DMS153 treated with DMSO at 0.1 percent for 48 hours (cell line): ENCODE measurements at regions not wholly inside any gene's neighbourhood (a gene's known extent, or its start where the extent isn't known, plus 50 kb on each side); places are given as distances from the start of the nearest gene placed in this dataset.

Experiments
- DNase-seq: peaks from one replicate; lab custom pipeline; 2025; ENCODE audit not compliant: unreplicated experiment; lab: John Stamatoyannopoulos, UW

DNA sequence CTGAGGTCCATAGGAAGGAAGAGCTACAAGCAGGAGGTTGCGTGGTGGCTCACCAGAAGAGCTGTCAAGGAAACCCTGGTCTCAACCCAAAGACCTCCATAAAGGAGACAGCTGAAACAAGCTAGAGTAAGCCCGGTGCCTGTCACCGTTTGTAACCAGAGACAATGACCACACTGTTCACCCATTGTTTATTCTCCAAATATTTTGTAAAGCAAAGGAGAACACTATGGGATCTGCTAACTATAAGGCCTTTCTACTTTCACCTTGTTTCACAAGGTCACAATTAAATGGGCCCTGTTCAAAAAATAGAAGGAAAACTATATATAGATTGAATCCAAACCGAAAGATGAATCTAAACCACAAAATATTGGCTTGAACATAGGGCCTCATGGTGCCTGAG, 128.9 kb upstream of the TPRG1 start:
- no peak for DNase-seq

DNA sequence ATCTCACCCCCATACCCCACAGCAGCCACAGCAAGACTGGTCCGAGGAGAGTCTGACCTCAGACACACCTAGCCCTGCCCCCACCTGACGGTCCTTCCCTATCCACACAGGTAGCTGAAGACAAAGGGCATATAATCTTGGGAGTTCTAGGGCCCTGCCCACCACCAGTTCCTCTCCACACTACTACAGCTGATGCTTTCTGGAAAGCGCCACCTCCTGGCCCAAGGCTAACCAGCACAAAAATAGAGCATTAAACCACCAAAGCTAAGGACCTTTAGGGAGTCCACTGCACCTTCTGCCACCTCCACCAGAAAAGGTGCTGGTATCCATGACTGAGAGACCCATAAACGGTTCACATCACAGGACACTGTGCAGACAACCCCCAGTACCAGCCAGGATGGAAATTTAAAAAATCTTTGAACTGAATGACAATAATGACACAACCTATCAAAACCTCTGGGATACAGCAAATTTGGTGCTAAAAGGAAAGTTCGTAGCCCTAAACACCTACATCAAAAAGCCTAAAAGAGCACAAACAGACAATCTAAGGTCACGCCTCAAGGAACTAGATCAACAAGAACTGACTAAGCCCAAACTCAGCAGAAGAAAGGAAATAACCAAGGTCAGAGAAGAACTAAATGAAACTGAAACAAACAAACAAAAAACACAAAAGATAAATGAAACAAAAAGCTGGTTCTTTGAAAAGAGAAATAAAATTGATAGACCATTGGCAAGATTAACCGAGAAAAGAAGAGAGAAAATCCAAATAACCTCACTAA, 122.1 kb upstream of the TPRG1 start:
- DNase-seq: no peak

GRCh38 chr3:189053322-189053721, 118.4 kb upstream of the TPRG1 start:
- no peak for DNase-seq

DNA sequence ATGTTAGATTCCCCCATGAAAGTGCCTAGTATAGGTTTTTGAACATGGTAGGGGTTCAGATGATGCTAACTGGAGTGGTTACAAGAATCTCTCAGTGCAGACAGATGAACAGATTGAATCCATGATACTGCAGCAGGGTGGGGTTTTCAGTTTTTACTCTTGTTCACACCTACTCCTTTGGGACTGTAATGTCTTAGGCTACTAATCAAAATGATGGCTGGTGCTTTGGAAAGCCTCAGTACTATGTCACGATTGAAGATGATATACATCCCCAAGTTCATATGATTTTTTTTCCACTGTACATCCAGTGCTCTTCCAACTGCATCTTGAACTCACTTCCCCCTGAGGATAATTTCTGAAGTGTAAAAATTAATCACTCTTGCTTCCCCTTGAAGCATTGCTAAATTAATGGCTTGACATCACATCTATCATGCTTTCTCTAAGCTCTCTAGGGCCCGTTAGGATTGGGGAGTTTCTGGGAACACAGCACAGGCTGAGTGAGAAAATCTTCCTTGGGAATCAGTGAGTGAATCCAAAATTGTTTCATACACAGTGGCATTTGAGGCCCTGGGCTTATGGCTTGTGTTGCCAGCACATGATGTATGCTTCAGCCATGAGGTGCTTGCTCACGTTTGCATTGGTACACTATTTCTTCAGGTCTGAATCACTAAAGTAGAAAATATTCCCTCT, 115.0 kb upstream of the TPRG1 start:
- DNase-seq: no peak

DNA sequence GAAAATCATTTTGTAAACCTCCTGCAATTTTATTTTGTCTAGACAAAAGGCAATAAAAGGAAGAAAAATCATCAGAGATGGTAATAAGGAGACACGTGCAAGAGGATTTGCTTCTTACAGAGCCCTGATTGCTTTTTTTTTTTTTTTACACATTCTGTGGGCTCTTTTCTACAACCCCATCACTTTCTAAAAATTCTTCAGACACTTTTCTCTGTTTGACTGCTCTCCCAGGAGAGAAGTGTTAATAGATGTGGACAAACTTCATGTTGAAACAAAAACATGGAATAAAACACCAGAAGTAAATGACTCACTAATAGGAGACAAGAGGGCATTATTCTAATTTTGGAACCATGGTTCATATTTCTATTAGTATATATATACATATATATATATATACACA, 114.4 kb upstream of the TPRG1 start:
- no peak for DNase-seq

DNA sequence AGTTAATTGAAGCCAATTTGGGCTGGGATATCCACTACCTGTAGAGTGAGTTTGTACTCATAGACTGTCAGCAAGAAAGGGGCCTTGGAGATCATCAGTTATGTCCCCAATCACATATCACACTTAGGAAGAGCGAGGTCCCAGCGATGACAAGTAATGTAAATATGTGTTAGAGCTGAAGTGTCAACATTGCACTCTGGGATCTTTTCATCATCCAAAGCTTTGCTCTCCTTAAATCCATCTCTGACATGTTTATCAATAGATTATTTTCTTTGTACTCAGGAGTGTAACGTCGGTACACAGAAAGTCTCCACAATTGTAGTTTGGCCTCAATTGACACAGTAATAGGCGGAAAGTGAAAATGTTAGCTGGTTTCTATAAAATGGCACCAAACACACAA, 113.7 kb upstream of the TPRG1 start:
- DNase-seq: no peak

- no peak for DNase-seq
Measured at GRCh38 chr3:189070965-189071364, 100.8 kb upstream of the TPRG1 start.

GRCh38 chr3:189071446-189071845, 100.3 kb upstream of the TPRG1 start:
- DNase-seq: no peak

GRCh38 chr3:189076449-189076848, 95.3 kb upstream of the TPRG1 start:
- no peak for DNase-seq

DNA sequence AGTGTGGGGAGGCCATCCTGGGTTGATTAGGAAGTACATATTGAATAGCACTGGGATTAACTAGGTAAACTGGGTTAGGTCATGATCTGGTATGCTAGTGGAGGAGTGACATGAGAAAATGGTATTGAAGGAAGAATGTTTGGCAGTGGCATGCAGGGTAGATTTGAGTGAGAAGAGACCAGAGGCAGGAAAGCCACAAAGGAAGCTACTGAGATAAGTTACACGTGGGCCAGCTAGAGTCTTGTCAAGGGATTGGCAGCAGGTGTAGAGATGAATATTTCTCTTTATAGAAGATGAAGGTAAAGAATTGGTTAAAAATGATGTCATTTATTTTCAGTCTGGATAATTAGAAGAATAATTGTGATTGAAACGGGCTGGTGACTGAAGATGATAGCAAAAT, 91.0 kb upstream of the TPRG1 start:
- no peak for DNase-seq

DNA sequence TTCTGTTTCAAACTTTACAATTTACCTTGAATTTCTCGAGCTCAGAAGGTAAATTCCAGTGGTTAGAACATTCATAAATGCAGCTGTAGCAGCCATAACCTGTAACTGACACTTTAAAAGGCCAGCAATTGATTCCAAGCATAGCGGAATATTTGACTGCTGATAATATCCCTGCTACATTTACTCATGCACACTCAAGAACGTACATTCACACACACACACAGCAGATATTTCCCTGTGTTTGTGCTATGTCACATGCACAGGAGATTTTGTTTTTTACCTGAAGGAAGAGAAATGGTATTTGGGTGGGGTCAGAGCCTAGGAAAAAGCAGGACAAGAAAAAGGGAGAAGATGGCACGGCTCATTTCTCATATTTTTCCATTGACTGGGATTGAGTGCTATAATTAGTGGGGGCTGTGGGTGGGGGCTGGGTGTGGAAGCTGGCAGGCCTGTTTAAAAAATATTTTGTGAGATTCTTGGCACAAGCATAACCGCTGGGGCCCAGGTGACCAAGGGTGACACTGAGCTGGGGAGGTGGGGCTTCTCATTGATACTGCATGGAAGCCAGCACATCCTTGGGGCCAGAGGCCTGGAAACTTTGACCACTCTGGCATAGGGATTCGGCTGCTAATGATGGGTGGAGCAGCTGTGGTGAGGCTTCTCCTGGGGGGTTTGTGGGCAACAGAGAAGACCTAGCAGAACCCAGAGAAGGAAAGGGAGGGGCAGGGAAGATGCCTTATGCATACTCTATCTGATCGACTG, 88.9 kb upstream of the TPRG1 start:
- no peak for DNase-seq

- DNase-seq: no peak
Measured at GRCh38 chr3:189084620-189085019, 87.2 kb upstream of the TPRG1 start.

DNA sequence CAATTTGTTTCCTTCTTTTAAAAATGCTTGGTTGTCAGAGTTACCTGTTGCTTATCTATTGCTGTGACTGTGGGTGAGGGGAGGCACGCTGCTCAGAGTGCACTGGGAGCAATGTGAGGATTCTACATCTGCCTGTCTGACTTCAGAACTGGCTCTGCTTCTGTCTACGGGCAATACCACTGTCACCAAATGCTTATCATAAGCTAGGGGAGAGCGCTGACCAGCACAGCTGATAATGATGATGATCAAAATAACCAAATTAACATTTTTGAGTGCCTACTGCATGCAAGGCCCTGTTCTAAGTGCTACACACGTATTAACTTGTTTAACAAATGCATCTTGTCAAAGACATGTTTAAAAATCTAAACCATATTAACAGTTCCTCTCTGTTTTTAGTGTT, 79.2 kb upstream of the TPRG1 start:
- no peak for DNase-seq

GRCh38 chr3:189094539-189094938, 77.2 kb upstream of the TPRG1 start:
- no peak for DNase-seq

- DNase-seq: no peak
Measured at GRCh38 chr3:189096092-189096491, 75.7 kb upstream of the TPRG1 start.

DNA sequence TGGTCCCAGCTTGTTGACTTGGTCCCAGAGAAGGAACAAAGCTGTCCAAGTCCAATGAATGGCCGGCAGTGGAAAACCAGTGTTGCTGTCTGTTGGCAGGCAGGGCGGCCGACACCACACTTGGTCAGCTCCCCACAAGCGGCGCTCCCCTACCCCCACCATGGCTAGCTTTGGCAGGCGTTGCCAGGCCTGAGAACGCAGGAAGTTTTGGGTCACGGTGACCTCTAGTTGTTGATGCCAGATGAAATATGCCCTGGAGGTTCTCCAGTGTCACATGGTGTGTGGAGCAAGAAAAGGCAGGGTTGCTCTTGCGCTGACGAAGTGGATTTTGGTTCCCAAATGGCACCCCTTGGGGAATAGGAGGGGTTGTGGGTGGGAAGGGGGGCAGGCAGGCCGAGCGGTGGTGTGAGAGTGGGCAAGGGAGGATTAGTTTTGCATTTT, 72.7 kb upstream of the TPRG1 start:
- no peak for DNase-seq

DNA sequence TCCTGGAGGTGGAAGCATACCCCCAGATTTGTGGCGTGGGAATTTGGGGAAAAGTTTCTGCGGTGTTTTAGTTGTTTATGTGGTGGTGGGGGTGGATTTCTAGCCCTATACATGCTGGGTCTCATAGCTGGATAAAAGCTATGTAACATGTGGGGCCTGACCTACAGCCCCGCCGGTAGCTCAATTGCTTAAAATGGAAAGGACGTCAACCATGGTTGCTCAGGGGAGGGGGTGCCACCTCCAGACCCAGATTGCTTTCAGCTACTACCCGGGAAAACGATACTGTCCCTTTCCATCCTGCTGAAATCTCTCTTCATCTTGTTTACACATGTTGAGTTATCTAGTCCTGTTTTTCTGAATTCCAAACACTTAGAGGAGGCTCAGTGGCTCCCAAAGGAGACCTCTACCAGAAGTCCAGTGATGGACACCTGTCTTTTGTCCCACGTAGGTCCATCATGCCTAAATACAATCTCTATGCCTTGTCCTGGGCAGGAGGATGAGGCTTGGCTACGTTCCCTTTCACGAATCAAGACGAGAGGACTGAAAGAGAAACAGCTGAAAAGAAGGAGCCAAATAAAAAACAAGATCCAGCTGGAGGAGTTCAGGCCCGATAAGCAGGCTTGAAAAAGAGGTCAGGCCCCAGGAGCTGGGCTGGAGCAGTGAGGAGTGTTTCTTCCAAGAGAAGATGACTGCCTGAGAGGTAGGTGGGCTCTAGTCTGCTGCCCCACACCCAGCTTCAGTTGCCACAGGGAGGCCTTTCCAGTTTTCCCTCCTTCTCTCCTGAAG, 72.1 kb upstream of the TPRG1 start:
- DNase-seq: no peak

- no peak for DNase-seq
Measured at GRCh38 chr3:189100866-189101265, 70.9 kb upstream of the TPRG1 start.

DNA sequence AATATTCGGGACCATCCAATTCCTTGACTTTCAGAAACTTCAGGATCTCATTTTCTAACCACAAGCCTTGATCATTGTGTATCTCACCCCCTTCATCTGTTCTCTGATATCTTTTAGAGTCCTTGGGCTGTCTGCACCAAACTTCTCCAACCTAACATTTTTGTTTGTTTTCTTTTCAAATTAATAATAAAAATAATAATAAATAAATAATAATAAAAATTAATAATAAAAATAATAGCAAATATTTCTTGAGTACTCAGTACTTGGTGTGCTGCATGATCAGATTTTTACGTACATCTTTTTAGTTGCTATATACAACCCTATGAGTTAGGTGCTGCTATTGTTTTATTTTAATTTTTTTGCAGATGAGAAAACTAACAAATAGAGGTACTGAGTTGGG, 70.2 kb upstream of the TPRG1 start:
- no peak for DNase-seq

- no peak for DNase-seq
Measured at GRCh38 chr3:189103208-189103607, 68.6 kb upstream of the TPRG1 start.

GRCh38 chr3:189108067-189108466, 63.7 kb upstream of the TPRG1 start:
- no peak for DNase-seq
